Osteoblast (primary cell): ENCODE measurements at regions not wholly inside any gene's neighbourhood (a gene's known extent, or its start where the extent isn't known, plus 50 kb on each side); places are given as distances from the start of the nearest gene placed in this dataset.

Experiments
- DNase-seq: peaks from one replicate; pipeline ENCODE4 v3.0.0; 2011; ENCODE audit warnings: low spot score, mixed read lengths; ENCODE audit not compliant: insufficient read length; ENCODE audit errors: missing footprints
- H2AFZ ChIP-seq: 2 replicates; pipeline ENCODE4 v1.6.0; 2011; ENCODE audit warnings: mild to moderate bottlenecking, low read length
- H3K27ac ChIP-seq: 2 replicates; pipeline ENCODE4 v1.5.1; 2011; ENCODE audit warnings: mild to moderate bottlenecking, low read depth, low read length, moderate library complexity
- H3K27me3 ChIP-seq: 2 replicates; pipeline ENCODE4 v1.6.0; 2012; ENCODE audit warnings: mild to moderate bottlenecking, control low read depth, inconsistent platforms, low read length, moderate library complexity; ENCODE audit not compliant: insufficient read depth
- H3K36me3 ChIP-seq: 2 replicates; pipeline ENCODE4 v1.5.1; 2011; ENCODE audit warnings: mild to moderate bottlenecking, low read length, control low read depth, moderate library complexity; ENCODE audit not compliant: insufficient read depth
- H3K4me1 ChIP-seq: 2 replicates; pipeline ENCODE4 v1.5.1; 2011; ENCODE audit warnings: mild to moderate bottlenecking, low read length, control low read depth, moderate library complexity; ENCODE audit not compliant: insufficient read depth
- H3K4me2 ChIP-seq: 2 replicates; pipeline ENCODE4 v1.6.0; 2011; ENCODE audit warnings: mild to moderate bottlenecking, low read length; ENCODE audit not compliant: insufficient read depth
- H3K4me3 ChIP-seq: fragments of 200-600 bp; sonication (generic); 3 replicates; pipeline ENCODE4 v1.5.1; 2012; ENCODE audit warnings: mild to moderate bottlenecking, low read length, inconsistent platforms; ENCODE audit not compliant: insufficient read depth
- H3K79me2 ChIP-seq: 2 replicates; pipeline ENCODE4 v1.6.0; 2012; ENCODE audit warnings: mild to moderate bottlenecking, low read length, control low read depth, inconsistent platforms; ENCODE audit not compliant: insufficient read depth
- H3K9me3 ChIP-seq: 2 replicates; pipeline ENCODE4 v1.5.1; 2011; ENCODE audit warnings: low read depth, low read length, control low read depth
- H4K20me1 ChIP-seq: 2 replicates; pipeline ENCODE4 v1.6.0; 2012; ENCODE audit warnings: mild to moderate bottlenecking, low read length, control low read depth; ENCODE audit not compliant: insufficient read depth
- TF ChIP-seq, protein P1 (sequence below): IDR thresholded peaks from 2 replicates; pipeline ENCODE4 v1.5.1; 2011; ENCODE audit warnings: mild to moderate bottlenecking, low read depth, low read length, moderate library complexity; ENCODE audit errors: extremely low read depth

DNA sequence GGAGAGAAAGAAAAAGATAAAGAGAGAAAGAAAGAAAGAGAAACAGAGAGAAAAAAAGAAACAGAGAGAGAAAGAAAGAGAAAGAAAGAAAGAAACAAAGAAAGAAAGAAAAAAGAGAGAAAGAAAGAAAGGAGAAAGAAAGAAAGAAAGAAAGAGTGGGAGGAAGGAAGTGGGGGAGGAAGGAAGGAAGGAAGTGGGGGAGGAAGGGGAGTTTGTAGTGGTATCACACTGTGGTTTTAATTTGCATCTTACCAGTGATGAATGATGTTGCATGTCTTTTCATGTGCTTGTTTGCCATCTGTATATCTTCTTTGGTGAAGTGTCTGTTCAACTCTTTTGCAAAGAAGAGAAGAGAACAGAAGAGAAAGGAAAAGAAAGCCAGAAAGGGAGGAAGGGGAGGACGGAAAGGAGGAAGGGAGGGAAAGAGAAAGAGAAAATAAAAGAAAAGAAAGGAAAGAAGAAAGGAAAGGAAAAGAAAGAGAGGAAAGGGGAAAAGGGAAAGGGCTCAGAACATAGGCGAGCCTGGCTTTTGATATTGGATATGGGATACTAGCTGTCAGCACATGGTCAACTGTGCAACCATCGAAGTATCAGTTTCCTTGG, 79.2 kb upstream of the FRMD4A start:
- H3K27ac ChIP-seq: no peak overlapping the region
- TF ChIP-seq, protein P1, sequence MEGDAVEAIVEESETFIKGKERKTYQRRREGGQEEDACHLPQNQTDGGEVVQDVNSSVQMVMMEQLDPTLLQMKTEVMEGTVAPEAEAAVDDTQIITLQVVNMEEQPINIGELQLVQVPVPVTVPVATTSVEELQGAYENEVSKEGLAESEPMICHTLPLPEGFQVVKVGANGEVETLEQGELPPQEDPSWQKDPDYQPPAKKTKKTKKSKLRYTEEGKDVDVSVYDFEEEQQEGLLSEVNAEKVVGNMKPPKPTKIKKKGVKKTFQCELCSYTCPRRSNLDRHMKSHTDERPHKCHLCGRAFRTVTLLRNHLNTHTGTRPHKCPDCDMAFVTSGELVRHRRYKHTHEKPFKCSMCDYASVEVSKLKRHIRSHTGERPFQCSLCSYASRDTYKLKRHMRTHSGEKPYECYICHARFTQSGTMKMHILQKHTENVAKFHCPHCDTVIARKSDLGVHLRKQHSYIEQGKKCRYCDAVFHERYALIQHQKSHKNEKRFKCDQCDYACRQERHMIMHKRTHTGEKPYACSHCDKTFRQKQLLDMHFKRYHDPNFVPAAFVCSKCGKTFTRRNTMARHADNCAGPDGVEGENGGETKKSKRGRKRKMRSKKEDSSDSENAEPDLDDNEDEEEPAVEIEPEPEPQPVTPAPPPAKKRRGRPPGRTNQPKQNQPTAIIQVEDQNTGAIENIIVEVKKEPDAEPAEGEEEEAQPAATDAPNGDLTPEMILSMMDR: no peak
- no peaks in the 10 kb centered on the region for H4K20me1 ChIP-seq
- H3K79me2 ChIP-seq: no peaks in the 10 kb centered on the region
- no peak overlapping the region for H3K4me3 ChIP-seq
- no peaks in the 10 kb centered on the region for H3K27me3 ChIP-seq
- H3K36me3 ChIP-seq: no peaks in the 10 kb centered on the region
- H3K4me1 ChIP-seq: peaks cover 24% of the 10 kb centered on the region
- H2AFZ ChIP-seq: no peak overlapping the region
- DNase-seq: no peak
- no peaks in the 10 kb centered on the region for H3K9me3 ChIP-seq
- no peak overlapping the region for H3K4me2 ChIP-seq

- no peak overlapping the region for H3K27ac ChIP-seq
- H2AFZ ChIP-seq: no peak overlapping the region
- H4K20me1 ChIP-seq: no peaks in the 10 kb centered on the region
- no peak for DNase-seq
- no peaks in the 10 kb centered on the region for H3K79me2 ChIP-seq
- TF ChIP-seq, protein P1: no peak
- H3K9me3 ChIP-seq: no peaks in the 10 kb centered on the region
- H3K4me2 ChIP-seq: no peak overlapping the region
- peaks cover 24% of the 10 kb centered on the region for H3K4me1 ChIP-seq
- H3K36me3 ChIP-seq: no peaks in the 10 kb centered on the region
- no peaks in the 10 kb centered on the region for H3K27me3 ChIP-seq
- H3K4me3 ChIP-seq: no peak overlapping the region
Measured at GRCh38 chr10:14409247-14409646, 78.5 kb upstream of the FRMD4A start.

DNA sequence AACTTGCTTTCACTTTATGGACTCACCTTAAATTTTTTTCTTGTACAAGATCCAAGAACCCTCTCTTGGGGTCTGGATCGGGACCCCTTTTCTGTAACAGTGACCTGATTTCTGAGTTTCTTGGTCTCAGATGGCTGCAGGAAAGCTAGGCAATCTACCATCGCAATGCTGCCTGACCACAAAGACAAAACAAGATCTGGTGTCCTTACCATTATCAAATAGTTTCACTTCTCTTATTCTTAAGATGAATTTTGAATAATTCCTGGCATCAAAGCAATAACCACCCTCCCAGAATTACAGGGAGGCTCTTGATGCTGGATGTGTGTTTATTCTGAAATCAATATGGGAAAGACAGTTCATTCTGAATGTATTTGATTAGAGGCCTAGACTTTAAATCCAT, 77.4 kb upstream of the FRMD4A start:
- no peaks in the 10 kb centered on the region for H3K9me3 ChIP-seq
- H4K20me1 ChIP-seq: no peaks in the 10 kb centered on the region
- no peaks in the 10 kb centered on the region for H3K79me2 ChIP-seq
- H3K4me1 ChIP-seq: peaks cover 24% of the 10 kb centered on the region
- no peak overlapping the region for H3K4me3 ChIP-seq
- H3K36me3 ChIP-seq: no peaks in the 10 kb centered on the region
- TF ChIP-seq, protein P1: no peak
- no peak for DNase-seq
- no peak overlapping the region for H3K4me2 ChIP-seq
- H3K27me3 ChIP-seq: no peaks in the 10 kb centered on the region
- H3K27ac ChIP-seq: no peak overlapping the region
- H2AFZ ChIP-seq: no peak overlapping the region

- H3K27ac ChIP-seq: no peak overlapping the region
- no peaks in the 10 kb centered on the region for H4K20me1 ChIP-seq
- H3K4me3 ChIP-seq: no peak overlapping the region
- no peaks in the 10 kb centered on the region for H3K27me3 ChIP-seq
- TF ChIP-seq, protein P1: no peak
- H3K9me3 ChIP-seq: no peaks in the 10 kb centered on the region
- H3K36me3 ChIP-seq: no peaks in the 10 kb centered on the region
- H3K4me2 ChIP-seq: no peak overlapping the region
- H2AFZ ChIP-seq: no peak overlapping the region
- peaks cover 24% of the 10 kb centered on the region for H3K4me1 ChIP-seq
- no peaks in the 10 kb centered on the region for H3K79me2 ChIP-seq
- DNase-seq: no peak
Measured at GRCh38 chr10:14407567-14407966, 76.8 kb upstream of the FRMD4A start.
